GM12892 (cell line): ENCODE measurements at regions not wholly inside any gene's neighbourhood (a gene's known extent, or its start where the extent isn't known, plus 50 kb on each side); places are given as distances from the start of the nearest gene placed in this dataset.
"Not testable (repeated sequence)": the region's sequence is repeated elsewhere in the genome, so short reads cannot be mapped to it uniquely, and the experiment has no call there.

Experiments
- DNase-seq: peaks from one replicate; pipeline ENCODE4 v3.0.0; 2011; ENCODE audit not compliant: insufficient read length
- FAIRE-seq: peaks from 2 replicates; lab custom pipeline; 2011; peaks lifted over from hg19 to GRCh38; lab: Jason Lieb, UNC

DNA sequence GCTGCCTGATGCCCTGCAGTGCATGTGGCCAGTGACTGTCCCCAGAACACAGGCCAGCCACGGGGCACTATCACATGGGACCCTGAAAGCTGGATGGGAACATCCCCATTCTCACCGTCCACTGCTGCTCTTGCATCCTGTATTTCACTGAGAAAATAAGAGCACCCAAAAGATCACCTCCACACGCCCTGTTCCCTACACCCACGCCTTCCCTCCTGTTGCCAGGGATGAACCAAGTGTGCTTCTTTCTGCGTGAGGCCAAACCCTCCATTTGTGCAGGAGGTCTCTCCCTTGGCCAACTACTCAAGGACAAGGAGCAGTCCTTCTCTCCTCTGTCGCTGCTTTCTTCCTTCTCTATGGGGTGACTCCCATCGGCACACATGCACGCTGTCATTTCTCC, 118.3 kb downstream of the LRRC37A3 start:
- not testable (repeated sequence) for DNase-seq, FAIRE-seq

DNA sequence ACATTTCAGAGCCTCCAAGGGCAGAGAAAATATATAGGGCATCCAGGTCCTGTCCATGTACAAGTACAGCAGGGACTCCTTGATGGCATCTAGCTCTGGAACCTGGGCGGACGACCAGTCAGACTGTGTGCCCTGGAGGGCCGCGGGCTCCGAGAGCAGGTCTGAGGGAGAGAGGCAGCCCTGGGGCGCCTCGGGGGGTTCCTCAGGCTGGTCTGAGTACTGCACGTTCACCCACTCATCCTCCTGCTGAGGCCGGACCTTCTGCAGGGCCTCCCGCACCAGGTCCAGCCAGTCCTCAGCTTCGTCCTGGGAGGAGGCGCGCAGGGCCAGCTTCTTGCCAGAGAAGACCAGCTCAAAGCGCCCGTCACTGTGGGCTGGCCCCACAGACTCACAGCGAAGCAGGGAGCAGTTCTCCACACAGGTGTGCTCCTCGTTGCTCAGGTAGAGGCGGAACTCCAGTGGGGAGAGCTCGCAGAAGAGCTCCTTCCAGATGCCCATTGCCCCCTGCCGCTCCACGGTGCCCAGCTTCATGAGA, 118.8 kb downstream of the LRRC37A3 start:
- FAIRE-seq, DNase-seq: not testable (repeated sequence)

DNA sequence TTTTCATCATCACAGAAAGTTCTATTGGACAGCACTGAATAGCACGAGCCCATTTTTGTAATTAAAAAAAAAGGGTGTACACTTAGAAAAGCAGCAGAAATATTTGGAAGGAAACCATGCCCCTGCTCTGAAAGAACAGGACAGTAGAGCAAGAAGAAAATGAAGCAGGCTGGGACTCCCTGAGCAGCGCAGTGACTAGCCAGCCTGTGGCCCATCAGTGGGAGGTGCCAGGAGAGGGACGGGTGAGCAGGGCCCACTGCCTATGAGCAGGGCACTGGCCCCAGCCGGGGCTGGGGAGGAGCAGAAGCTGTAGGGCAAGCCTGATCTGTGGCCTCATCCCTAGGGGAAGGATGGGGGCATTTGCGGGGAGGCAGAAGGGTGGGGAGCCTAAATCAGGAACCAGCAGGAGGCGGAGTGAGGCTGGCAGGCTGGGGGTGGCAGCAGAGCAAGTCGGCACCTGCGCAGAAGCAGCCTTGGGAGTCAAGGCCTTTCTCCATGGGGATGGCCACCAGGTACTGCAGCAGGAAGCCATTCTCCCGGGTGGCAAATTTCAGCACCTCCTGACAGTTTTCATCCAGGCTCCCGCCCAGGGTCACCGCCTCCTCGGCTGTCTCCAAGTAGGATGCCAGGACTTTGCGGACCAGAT, 119.6 kb downstream of the LRRC37A3 start:
- FAIRE-seq, DNase-seq: not testable (repeated sequence)

DNA sequence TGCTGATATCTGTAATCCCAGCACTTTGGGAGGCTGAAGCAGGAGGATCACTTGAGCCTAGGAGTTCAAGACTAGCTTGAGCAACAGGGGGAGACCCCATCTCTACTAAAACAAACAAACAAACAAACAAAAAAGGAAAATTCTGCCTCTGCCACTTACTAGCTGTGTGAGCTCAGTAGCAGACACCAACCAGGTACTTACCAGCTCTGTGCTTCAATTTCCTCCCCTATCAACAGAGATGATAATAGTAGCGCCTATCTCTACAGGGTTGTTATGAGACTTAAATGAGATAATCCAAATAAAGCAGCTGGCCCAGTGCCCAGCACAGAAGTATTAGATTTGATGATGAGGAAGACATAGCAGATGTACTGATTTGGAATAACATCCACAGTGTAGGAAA, 120.3 kb downstream of the LRRC37A3 start:
- FAIRE-seq, DNase-seq: not testable (repeated sequence)

DNA sequence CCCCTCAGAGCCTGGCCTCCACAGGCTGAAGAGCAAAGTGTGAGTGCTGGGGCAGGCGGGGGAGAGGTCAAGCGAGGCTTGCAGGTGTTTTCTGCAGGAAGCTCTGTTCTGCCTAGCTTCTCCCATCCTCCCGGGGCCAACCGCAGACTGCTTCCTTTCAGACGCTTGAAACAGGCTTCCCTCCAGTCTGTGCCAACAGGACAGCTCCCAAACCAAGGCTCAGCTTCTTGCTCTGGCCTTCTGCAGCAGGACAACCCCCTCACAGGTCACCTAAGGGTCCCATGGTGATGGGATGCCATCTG, 120.8 kb downstream of the LRRC37A3 start:
- not testable (repeated sequence) for DNase-seq, FAIRE-seq

DNA sequence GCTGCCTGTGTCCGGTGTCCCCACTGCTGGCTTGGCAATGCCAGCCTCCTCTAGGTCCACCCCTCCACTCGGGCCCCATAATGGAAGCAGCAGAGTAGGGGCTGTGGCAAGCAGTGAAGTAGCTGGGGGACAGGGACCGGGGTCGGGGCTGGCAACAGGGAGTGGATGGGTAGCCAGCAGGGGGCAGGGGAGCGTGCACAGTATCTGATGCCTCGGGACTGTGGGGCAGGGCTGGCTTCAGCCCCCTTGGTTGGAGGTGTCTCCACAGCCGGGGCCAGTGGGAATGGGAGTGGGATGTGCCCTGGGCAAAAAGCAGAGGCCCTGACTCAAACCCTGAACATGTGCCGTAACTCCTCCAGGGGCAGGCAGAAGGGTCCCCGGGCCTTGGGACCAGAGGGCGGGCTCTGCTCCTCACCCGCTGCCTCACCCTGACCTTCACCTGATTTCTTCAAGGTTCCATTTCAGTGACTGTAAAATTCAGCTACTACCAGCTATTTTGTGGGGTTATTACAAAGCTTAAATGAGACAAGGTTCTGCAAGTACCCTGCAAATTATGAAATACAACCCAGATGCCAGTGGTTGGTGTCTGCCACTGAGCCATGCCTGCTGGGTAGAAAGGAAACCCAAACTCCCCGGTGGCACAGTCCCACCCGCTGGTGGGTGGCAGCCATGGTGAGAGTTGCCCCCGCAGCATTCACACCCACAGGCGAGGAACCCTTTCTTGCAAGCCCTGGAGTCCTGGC, 121.4 kb downstream of the LRRC37A3 start:
- DNase-seq, FAIRE-seq: not testable (repeated sequence)

DNA sequence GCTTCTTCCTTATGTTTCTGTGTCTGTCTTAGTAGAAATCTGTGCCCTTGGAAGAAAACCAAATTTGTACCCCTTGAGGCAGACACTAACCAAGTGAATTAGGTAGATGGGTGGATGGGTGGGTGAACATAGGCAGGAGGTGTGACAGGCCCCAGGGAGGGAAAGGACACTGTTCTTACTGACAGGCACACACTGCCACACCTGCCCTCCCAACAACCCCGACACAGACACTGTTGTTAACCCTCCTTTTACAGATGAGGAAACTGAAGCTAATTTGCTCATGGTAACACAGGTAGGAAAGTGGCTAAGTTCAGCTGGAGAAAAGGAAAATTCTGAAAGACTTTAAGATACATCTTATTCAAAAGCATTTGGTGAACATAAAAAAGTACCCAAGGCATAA, 123.9 kb downstream of the LRRC37A3 start:
- DNase-seq, FAIRE-seq: not testable (repeated sequence)

DNA sequence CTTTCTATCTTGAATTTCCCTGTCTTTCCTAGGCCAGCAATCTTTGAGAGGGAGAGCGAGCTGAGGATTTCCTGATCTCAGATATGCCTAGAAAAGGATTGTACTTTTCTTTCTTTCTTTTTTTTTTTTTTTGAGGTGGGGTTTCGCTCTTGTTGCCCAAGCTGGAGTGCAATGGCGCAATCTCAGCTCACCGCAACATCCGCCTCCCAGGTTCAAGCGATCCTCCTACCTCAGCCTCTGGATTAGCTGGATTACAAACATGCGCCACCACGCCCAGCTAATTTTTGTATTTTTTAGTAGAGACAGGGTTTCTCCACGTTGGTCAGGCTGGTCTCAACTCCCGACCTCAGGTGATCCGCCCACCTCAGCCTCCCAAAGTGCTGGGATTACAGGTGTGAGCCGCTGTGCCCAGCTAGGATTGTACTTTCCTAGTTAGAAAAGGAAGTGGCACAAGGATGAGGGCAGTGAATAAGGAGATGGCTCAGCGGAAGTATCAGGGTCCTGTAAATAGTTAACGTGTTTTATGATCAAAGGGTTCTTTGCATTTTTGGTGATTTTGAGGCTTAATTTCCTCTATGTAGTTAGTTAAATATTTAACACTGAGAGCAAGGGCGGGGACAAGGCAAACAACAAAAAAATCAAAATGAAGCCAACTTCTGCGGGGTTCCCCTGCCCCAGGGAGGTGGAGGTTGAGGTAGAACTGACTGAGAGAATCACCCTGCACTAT, 124.6 kb downstream of the LRRC37A3 start:
- FAIRE-seq: not testable (repeated sequence)

DNA sequence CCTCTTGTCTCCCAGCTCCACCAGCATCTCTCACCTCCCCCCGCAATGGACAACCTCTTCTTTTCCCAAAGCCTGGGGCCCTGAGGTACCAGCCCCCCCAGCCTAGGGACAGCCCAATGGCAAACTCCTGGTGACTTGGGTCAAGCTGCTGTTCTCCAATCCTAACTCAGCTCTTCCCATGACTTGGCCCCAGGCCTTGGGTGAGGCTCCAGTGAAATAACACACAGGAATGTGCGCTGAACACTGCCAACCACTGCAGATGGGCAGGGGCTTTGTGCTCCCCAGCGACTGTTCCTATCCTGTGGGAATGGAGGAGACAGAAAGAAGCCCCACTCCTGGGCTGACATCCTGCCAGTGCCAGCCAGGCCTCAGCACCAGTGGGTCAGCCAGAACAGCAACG, 125.2 kb downstream of the LRRC37A3 start:
- not testable (repeated sequence) for DNase-seq, FAIRE-seq

More for the DNA sequence above, 124.6 kb downstream of the LRRC37A3 start:
- DNase-seq: not testable (repeated sequence)

DNA sequence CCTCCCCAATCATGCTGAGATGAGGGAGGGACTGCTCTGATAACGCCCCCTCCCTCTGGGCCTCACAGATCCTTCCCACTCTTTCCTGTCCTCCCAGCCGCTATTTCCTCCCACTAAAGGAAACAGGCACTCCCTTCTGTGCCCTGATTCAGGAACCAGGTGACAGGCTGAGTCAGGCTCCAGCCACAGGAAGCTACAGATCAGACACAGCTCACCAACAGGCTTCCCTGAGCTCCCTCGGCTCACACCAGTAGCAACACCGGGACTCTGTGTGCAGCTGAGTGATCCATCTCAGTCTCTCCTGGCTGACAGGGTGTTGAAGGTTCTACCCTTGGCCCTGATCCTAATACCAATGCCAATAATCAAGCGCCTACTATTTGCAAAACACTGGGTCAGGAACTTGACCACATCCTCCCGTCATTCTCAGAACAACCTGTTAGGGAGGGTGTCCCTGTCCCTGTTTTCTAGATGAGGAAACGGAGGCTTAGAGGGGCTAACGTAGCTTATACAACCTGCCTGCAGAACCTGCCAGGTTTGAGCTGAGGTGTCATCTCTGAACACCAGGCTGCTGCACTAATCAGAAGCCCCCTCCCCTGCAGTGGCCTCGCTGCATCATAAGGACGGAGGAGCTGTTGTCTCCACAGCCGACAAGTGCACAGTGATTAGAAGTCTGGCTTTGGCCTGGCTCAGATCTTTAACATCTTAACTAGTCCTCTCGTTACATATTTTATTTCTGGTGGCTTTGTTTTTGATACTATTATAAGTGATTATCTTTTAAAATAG, 126.3 kb downstream of the LRRC37A3 start:
- DNase-seq, FAIRE-seq: not testable (repeated sequence)

DNA sequence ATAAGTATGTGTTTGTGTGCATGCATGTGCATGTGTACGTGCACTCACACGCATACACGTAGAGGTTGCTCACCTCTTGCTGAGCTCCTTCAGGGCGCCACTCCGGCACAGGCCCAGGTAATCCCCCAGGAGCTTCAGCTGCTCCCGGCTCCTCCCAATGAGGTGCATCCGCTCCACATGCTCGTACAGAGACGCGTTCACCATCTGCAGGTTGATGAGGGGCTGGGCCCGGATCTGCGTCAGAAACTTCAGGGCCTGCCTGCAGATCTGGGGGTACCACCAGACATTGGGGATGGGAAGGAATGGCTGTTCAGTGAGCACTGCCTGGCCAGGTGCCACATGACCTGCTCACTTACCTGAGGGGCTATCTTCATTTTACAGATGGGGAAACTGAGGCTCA, 127.0 kb downstream of the LRRC37A3 start:
- FAIRE-seq, DNase-seq: not testable (repeated sequence)

DNA sequence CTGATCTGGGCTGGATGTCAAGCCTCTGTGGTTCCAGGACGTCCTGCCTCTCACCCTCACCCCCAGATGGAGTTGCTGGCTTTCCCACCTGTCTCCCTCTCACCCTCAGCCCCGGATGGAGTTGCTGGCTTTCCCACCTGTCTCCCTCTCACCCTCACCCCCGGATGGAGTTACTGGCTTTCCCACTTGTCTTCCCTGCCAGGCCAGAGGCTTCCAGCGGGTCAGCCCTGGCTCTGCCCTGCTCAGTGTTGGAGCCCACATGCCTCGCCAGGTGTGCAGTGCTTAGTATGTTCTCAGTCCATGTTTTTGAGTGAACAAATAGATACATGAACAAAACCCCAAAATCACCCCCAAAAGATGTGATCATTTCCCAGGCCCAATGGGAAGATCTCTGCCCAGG, 127.6 kb downstream of the LRRC37A3 start:
- DNase-seq, FAIRE-seq: not testable (repeated sequence)

DNA sequence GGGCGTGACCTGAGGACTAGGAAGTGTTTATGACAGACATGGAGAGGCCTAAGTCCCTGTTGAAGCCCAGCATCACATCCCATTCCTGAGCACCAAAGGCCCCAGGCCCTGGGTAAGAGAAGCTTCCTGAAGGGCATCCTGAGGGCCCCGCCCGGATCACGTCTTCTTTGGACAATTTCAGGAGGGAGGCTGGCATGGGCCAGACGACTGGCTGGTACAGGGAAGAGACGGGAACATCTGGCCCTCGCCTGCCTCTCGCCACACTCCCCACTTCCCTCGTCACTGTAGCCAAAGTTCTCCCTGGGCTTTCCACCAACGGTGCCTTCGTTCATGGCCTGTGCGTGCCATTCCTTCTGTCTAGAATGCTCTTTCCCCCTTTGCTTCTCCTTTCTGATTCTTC, 128.1 kb downstream of the LRRC37A3 start:
- DNase-seq, FAIRE-seq: not testable (repeated sequence)

DNA sequence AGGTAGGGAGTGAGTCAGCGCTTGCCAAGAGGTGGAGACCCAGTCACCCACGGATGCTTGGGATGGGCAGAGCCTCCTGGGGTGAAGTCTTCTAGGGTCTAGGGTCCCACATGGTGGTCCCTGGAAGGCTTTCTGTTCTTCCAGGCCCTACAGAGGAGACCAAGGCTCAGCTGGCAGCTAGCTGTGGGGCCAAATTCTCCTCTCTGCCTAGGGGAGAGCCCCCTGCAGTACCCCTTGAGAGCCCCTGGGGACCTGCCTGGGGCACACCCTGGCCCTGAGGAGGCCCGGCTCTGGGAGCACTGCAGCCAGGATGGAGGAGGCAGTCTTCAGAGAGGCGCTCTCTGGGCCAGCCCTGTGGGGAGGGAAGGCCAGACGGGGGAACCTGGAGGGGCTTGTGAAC, 128.6 kb upstream of the SMURF2 start:
- DNase-seq, FAIRE-seq: not testable (repeated sequence)

DNA sequence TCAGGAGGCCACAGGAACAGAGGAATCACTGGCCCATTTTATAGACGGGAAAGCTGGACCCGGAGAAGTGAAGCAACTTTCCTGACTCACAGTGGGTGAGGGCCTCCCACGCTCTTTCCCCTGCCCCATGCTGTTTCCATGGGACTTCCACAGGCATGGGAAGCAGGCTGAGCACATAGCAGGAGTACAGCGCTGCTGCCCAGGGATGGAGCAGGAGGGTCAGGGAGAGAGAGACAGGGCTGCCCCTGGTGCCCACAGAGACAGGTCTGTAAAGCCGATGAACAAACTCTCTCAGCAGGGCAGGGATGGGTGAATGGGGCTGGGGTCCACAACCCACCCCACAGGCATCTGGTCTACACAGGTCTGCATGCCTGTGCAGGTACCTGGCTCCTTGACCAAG, 128.1 kb upstream of the SMURF2 start:
- FAIRE-seq, DNase-seq: not testable (repeated sequence)

DNA sequence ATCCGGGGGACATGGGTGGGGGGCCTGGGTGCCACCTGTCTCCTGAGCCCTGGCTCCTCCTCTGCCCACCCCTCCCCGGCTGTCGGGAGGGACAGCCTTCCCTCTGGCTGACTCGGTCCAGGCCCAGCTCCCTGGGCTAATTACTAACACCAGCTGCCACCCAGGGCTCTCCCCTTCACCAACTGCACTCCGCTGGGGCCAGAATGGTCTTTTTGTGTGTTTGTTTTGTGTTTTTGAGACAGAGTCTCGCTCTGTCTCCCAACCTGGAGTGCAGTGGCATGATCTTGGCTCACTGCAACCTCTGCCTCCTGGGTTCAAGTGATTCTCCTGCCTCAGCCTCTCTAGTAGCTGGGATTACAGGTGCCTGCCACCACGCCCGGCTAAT, 126.9 kb upstream of the SMURF2 start:
- FAIRE-seq, DNase-seq: not testable (repeated sequence)
